MCF 10A (cell line): ENCODE measurements at regions not wholly inside any gene's neighbourhood (a gene's known extent, or its start where the extent isn't known, plus 50 kb on each side); places are given as distances from the start of the nearest gene placed in this dataset.

ENCODE experiments used
- BruUV-seq: library from RNA; stranded (reverse); fragments of 400-500 nt; replicated peaks from 2 replicates; lab custom pipeline; 2021; lab: Mats Ljungman, UMichigan
- CTCF ChIA-PET: fragments of 300-600 bp; sonication (Branson Sonifier 250); formaldehyde crosslinking; extraction: SDS; loops from one replicate; lab custom pipeline; 2021; ENCODE audit warnings: antibody characterized with exemption, inconsistent platforms; lab: Yijun Ruan, JAX
- POLR2A ChIA-PET: fragments of 300-600, 350-650 bp; sonication (Branson Sonifier 250); formaldehyde crosslinking; extraction: SDS; loops from one replicate; lab custom pipeline; 2020; ENCODE audit warnings: antibody characterized with exemption, inconsistent platforms; lab: Yijun Ruan, JAX
- DNase-seq: peaks from one replicate; pipeline ENCODE4 v3.0.0-alpha.2; 2018; ENCODE audit not compliant: unreplicated experiment
- H3K27ac Mint-ChIP-seq: one replicate; pipeline ENCODE4 v1.8.0; 2022; ENCODE audit warnings: mild to moderate bottlenecking, low read depth, mixed read lengths; ENCODE audit not compliant: unreplicated experiment
- H3K27me3 Mint-ChIP-seq: one replicate; pipeline ENCODE4 v1.8.0; 2022; ENCODE audit warnings: mixed read lengths; ENCODE audit not compliant: insufficient read depth, unreplicated experiment
- H3K36me3 Mint-ChIP-seq: one replicate; pipeline ENCODE4 v1.8.0; 2022; ENCODE audit warnings: mild to moderate bottlenecking, moderate library complexity, mixed read lengths; ENCODE audit not compliant: insufficient read depth, unreplicated experiment
- H3K4me1 Mint-ChIP-seq: one replicate; pipeline ENCODE4 v1.8.0; 2022; ENCODE audit warnings: mixed read lengths; ENCODE audit not compliant: insufficient read depth, unreplicated experiment
- H3K4me3 Mint-ChIP-seq: one replicate; pipeline ENCODE4 v1.8.0; 2022; ENCODE audit warnings: mild to moderate bottlenecking, moderate library complexity, mixed read lengths; ENCODE audit not compliant: unreplicated experiment
- H3K9me3 Mint-ChIP-seq: one replicate; pipeline ENCODE4 v1.8.0; 2022; ENCODE audit warnings: mixed read lengths; ENCODE audit not compliant: unreplicated experiment
- intact Hi-C: fragments of 100-400 bp; cut with micrococcal nuclease; formaldehyde crosslinking; loops from 2 replicates; pipeline ENCODE4 v1.14.1; 2022
- TF ChIP-seq, protein P1 (sequence below): fragments of 200-600 bp; IDR thresholded peaks from one replicate; pipeline ENCODE4 v1.8.0; 2022; ENCODE audit warnings: antibody characterized with exemption, mild to moderate bottlenecking; ENCODE audit not compliant: unreplicated experiment

DNA sequence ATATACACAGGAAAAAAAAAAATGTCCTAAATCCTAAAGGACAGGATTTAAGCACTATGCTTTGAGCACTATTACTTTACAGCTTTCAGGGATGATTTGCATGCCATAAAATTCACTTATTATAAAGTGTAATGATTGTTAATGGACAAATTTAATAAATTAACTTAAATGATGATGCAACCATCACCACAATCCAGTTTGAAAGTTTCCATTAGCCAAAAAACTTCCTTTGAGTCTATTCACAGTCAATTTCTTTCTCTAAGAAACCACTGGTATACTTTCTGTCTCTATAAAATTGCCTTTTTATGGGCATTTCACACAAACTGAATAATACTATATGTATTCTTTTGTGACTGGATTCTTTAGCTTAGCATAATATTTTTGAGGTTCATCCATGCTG, 111.1 kb upstream of the RIOK3 start:
- POLR2A ChIA-PET, result interaction anchor here (1.1 kb wide), 1 partner anchor 21 kb away, joined by 3 read pairs; no protein-coding TSS in a partner anchor
- no peaks in the 10 kb centered on the region for H3K9me3 Mint-ChIP-seq
- H3K4me1 Mint-ChIP-seq, result peaks cover 7% of the 10 kb centered on the region
- no TSS peak for BruUV-seq
- CTCF ChIA-PET, result interaction anchor here (0.7 kb wide), 1 partner anchor 185 kb away, joined by 3 read pairs; no protein-coding TSS in a partner anchor
- H3K4me3 Mint-ChIP-seq, result no peak overlapping the region
- peaks cover 14% of the 10 kb centered on the region for H3K36me3 Mint-ChIP-seq
- H3K27ac Mint-ChIP-seq, result no peak overlapping the region
- DNase-seq, result no peak
- intact Hi-C loops, result no loop called here
- no peaks in the 10 kb centered on the region for H3K27me3 Mint-ChIP-seq
- TF ChIP-seq, protein P1, sequence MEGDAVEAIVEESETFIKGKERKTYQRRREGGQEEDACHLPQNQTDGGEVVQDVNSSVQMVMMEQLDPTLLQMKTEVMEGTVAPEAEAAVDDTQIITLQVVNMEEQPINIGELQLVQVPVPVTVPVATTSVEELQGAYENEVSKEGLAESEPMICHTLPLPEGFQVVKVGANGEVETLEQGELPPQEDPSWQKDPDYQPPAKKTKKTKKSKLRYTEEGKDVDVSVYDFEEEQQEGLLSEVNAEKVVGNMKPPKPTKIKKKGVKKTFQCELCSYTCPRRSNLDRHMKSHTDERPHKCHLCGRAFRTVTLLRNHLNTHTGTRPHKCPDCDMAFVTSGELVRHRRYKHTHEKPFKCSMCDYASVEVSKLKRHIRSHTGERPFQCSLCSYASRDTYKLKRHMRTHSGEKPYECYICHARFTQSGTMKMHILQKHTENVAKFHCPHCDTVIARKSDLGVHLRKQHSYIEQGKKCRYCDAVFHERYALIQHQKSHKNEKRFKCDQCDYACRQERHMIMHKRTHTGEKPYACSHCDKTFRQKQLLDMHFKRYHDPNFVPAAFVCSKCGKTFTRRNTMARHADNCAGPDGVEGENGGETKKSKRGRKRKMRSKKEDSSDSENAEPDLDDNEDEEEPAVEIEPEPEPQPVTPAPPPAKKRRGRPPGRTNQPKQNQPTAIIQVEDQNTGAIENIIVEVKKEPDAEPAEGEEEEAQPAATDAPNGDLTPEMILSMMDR, result no peak

DNA sequence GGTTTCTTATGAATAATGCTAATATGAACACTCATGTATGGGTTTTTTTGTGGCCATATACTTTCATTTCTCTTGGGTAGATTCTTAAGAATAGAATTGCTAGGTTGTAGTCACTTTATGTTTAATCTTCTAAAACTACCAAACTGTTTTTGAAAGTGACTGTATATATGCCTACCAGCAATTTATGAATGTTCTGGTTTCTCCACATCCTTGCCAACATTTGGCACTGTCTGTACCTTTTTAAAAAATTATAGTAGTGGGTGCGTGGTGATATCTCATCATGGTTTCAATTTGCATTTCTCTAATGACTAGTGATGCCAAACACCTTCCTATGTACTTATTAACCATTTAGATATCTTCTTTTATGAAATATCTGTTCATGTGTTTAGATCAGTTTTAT, 110.6 kb upstream of the RIOK3 start:
- intact Hi-C loops, result no loop called here
- Mint-ChIP-seq H3K27me3 (no peaks in the 10 kb centered on the region), H3K27ac (no peak overlapping the region), H3K36me3 (peaks cover 14% of the 10 kb centered on the region), H3K9me3 (no peaks in the 10 kb centered on the region), H3K4me3 (no peak overlapping the region), H3K4me1 (peaks cover 7% of the 10 kb centered on the region)
- TF ChIP-seq, protein P1, result no peak
- CTCF ChIA-PET, result interaction anchor here (0.7 kb wide), 1 partner anchor 186 kb away, joined by 3 read pairs; no protein-coding TSS in a partner anchor
- POLR2A ChIA-PET, result interaction anchor here (1.1 kb wide), 1 partner anchor 20 kb away, joined by 3 read pairs; no protein-coding TSS in a partner anchor
- no peak for DNase-seq
- no TSS peak for BruUV-seq

DNA sequence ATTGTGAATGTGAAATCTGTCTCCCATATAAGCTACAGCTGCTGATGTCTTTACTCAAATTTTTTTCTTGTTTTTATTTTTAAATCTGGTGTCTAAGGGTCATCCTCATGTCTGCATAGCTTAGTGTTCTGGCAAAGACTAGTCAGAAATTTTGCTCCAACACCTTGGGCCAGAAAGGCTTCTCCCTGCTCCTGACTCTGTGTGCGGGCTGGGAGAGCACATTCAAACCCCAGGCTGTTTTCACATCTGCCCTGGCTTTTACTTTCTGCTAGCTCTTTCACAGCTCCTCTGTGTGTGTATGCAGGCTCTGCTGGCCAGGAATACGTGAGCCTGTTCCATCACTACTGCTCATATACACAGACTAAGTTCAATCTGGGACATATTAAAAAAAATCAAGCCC, 102.9 kb upstream of the RIOK3 start:
- BruUV-seq, result no TSS peak

DNA sequence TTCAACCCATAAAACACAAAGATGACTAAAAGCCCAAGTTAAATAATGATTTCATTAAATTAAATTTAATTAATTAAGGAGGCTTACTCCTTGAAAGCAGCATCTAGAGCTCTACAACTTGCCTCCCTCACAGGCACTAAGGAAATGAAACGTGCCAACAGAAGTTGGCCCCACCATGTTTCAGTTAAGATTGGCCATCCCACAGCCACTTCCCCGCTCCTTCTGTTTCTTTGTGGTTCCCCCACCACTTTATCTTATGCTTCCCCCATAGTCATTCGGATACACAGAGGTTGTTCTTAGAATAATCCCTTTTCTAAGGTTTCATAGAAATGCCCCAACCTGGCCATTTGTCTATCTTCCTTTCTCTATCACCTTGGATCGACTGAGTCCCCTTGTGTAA, 101.6 kb upstream of the RIOK3 start:
- no peaks in the 10 kb centered on the region for H3K27me3 Mint-ChIP-seq
- H3K9me3 Mint-ChIP-seq, result no peaks in the 10 kb centered on the region
- TF ChIP-seq, protein P1, result no peak
- peaks cover 18% of the 10 kb centered on the region for H3K36me3 Mint-ChIP-seq
- BruUV-seq, result no TSS peak
- no peak for DNase-seq
- H3K4me3 Mint-ChIP-seq, result no peak overlapping the region
- intact Hi-C loops, result no loop called here
- ChIA-PET CTCF (interaction anchor here (0.7 to 1.1 kb wide), 3 partner anchors 28 to 220 kb away, joined by 3 to 4 read pairs (median 3); no protein-coding TSS in a partner anchor), POLR2A (no interaction called here)
- peaks cover 7% of the 10 kb centered on the region for H3K4me1 Mint-ChIP-seq
- no peak overlapping the region for H3K27ac Mint-ChIP-seq

More for the DNA sequence above, 102.9 kb upstream of the RIOK3 start:
- Mint-ChIP-seq H3K4me3 (no peak overlapping the region), H3K27ac (no peak overlapping the region), H3K27me3 (no peaks in the 10 kb centered on the region), H3K4me1 (peaks cover 7% of the 10 kb centered on the region), H3K9me3 (no peaks in the 10 kb centered on the region), H3K36me3 (peaks cover 18% of the 10 kb centered on the region)
- ChIA-PET POLR2A (no interaction called here), CTCF (interaction anchor here (0.6 to 1.2 kb wide), 4 partner anchors 12 to 550 kb away, joined by 3 to 4 read pairs (median 3); no protein-coding TSS in a partner anchor)
- DNase-seq, result no peak
- intact Hi-C loops, result no loop called here
- TF ChIP-seq, protein P1, result no peak
